ENCODE measurements at regions not wholly inside any gene's neighbourhood (a gene's known extent, or its start where the extent isn't known, plus 50 kb on each side); places are given as distances from the start of the nearest gene placed in this dataset.

- no peak overlapping the region for H2BK120ac ChIP-seq (ENCODE audit: low read depth, low read length)
- no peak overlapping the region for H3K18ac ChIP-seq (ENCODE audit: low read depth in 1 of 2, low read length in 2 of 2)
- H3K14ac ChIP-seq (ENCODE audit: low read length in 2 of 2), result no peak overlapping the region
- no peak overlapping the region for H2BK12ac ChIP-seq (ENCODE audit: low read length in 2 of 2)
- DNase-seq, result no peak
- no peak overlapping the region for H4K91ac ChIP-seq (ENCODE audit: low read length)
- H3K9ac ChIP-seq (ENCODE audit: low read length), result no peak overlapping the region
- no peak overlapping the region for H3K4ac ChIP-seq (ENCODE audit: low read depth in 1 of 2, low read length in 2 of 2)
- H3K79me1 ChIP-seq (replicated peaks; ENCODE audit: low read length, poor library complexity, severe bottlenecking), result no peaks in the 10 kb centered on the region
- no peak overlapping the region for H3K4me2 ChIP-seq (ENCODE audit: low read length, poor library complexity, severe bottlenecking)
- H3K23ac ChIP-seq (ENCODE audit: low read length in 2 of 2), result no peak overlapping the region
- no peak overlapping the region for H2AFZ ChIP-seq (ENCODE audit: low read depth, low read length)
- H3K9me3 ChIP-seq (ENCODE audit: control insufficient read depth, low read length), result no peaks in the 10 kb centered on the region
- 38% methylated on average over 2 of the region's 3 CpGs for WGBS
- no peak overlapping the region for H3K4me3 ChIP-seq (ENCODE audit: insufficient read depth in 1 of 2, low read depth in 1 of 2, low read length in 2 of 2)
- H3K27me3 ChIP-seq (ENCODE audit: control insufficient read depth in 1 of 2, insufficient read depth in 1 of 2, low read length in 2 of 2), result peaks cover 0 to 3% of the 10 kb centered on the region in 2 experiments
- H2BK15ac ChIP-seq (ENCODE audit: low read depth, poor library complexity, severe bottlenecking), result no peak overlapping the region
- no peaks in the 10 kb centered on the region for H3K4me1 ChIP-seq (ENCODE audit: control insufficient read depth, insufficient read depth, low read depth, low read length)
- H4K8ac ChIP-seq (ENCODE audit: low read length), result no peak overlapping the region
- no peak overlapping the region for H2AK5ac ChIP-seq (ENCODE audit: low read length, severe bottlenecking)
- no peak overlapping the region for H2BK5ac ChIP-seq (ENCODE audit: low read depth, low read length, poor library complexity, severe bottlenecking)
- no peaks in the 10 kb centered on the region for H3K36me3 ChIP-seq (ENCODE audit: control insufficient read depth in 1 of 2, insufficient read depth in 2 of 2, low read depth in 1 of 2, low read length in 2 of 2)
- H3K27ac ChIP-seq (ENCODE audit: low read length, poor library complexity, severe bottlenecking), result no peak overlapping the region
Measured at GRCh38 chr9:120183615-120184014, 396.4 kb downstream of the CDK5RAP2 start.

GRCh38 chr9:120182011-120182410 is 398.0 kb downstream of the CDK5RAP2 start:
- H3K4me1 ChIP-seq (ENCODE audit: control insufficient read depth, insufficient read depth, low read depth, low read length), result no peaks in the 10 kb centered on the region
- no peak overlapping the region for H3K4ac ChIP-seq (ENCODE audit: low read depth in 1 of 2, low read length in 2 of 2)
- H3K27me3 ChIP-seq (ENCODE audit: control insufficient read depth in 1 of 2, insufficient read depth in 1 of 2, low read length in 2 of 2), result peaks cover 0 to 3% of the 10 kb centered on the region in 2 experiments
- H3K79me1 ChIP-seq (replicated peaks; ENCODE audit: low read length, poor library complexity, severe bottlenecking), result no peaks in the 10 kb centered on the region
- no peak overlapping the region for H4K91ac ChIP-seq (ENCODE audit: low read length)
- no peak overlapping the region for H2BK5ac ChIP-seq (ENCODE audit: low read depth, low read length, poor library complexity, severe bottlenecking)
- H3K18ac ChIP-seq (ENCODE audit: low read depth in 1 of 2, low read length in 2 of 2), result no peak overlapping the region
- no peak overlapping the region for H2BK120ac ChIP-seq (ENCODE audit: low read depth, low read length)
- H3K9ac ChIP-seq (ENCODE audit: low read length), result no peak overlapping the region
- DNase-seq, result no peak
- 50% methylated on average over 1 of the region's 1 CpG for WGBS
- H2AFZ ChIP-seq (ENCODE audit: low read depth, low read length), result no peak overlapping the region
- H3K9me3 ChIP-seq (ENCODE audit: control insufficient read depth, low read length), result no peaks in the 10 kb centered on the region
- H3K23ac ChIP-seq (ENCODE audit: low read length in 2 of 2), result no peak overlapping the region
- H3K4me3 ChIP-seq (ENCODE audit: insufficient read depth in 1 of 2, low read depth in 1 of 2, low read length in 2 of 2), result no peak overlapping the region
- no peak overlapping the region for H2AK5ac ChIP-seq (ENCODE audit: low read length, severe bottlenecking)
- no peaks in the 10 kb centered on the region for H3K36me3 ChIP-seq (ENCODE audit: control insufficient read depth in 1 of 2, insufficient read depth in 2 of 2, low read depth in 1 of 2, low read length in 2 of 2)
- no peak overlapping the region for H4K8ac ChIP-seq (ENCODE audit: low read length)
- H3K14ac ChIP-seq (ENCODE audit: low read length in 2 of 2), result no peak overlapping the region
- H2BK15ac ChIP-seq (ENCODE audit: low read depth, poor library complexity, severe bottlenecking), result no peak overlapping the region
- H2BK12ac ChIP-seq (ENCODE audit: low read length in 2 of 2), result no peak overlapping the region
- no peak overlapping the region for H3K4me2 ChIP-seq (ENCODE audit: low read length, poor library complexity, severe bottlenecking)
- H3K27ac ChIP-seq (ENCODE audit: low read length, poor library complexity, severe bottlenecking), result no peak overlapping the region

- DNase-seq, result no peak
- no peaks in the 10 kb centered on the region for H3K9me3 ChIP-seq (ENCODE audit: control insufficient read depth, low read length)
- H2BK12ac ChIP-seq (ENCODE audit: low read length in 2 of 2), result no peak overlapping the region
- no peak overlapping the region for H3K4me2 ChIP-seq (ENCODE audit: low read length, poor library complexity, severe bottlenecking)
- no peaks in the 10 kb centered on the region for H3K4me1 ChIP-seq (ENCODE audit: control insufficient read depth, insufficient read depth, low read depth, low read length)
- no peak overlapping the region for H2BK15ac ChIP-seq (ENCODE audit: low read depth, poor library complexity, severe bottlenecking)
- H3K14ac ChIP-seq (ENCODE audit: low read length in 2 of 2), result no peak overlapping the region
- no peak overlapping the region for H3K4me3 ChIP-seq (ENCODE audit: insufficient read depth in 1 of 2, low read depth in 1 of 2, low read length in 2 of 2)
- H3K27me3 ChIP-seq (ENCODE audit: control insufficient read depth in 1 of 2, insufficient read depth in 1 of 2, low read length in 2 of 2), result no peaks in the 10 kb centered on the region
- WGBS, result 88% methylated on average over 1 of the region's 1 CpG
- no peak overlapping the region for H3K27ac ChIP-seq (ENCODE audit: low read length, poor library complexity, severe bottlenecking)
- H3K4ac ChIP-seq (ENCODE audit: low read depth in 1 of 2, low read length in 2 of 2), result no peak overlapping the region
- H2BK120ac ChIP-seq (ENCODE audit: low read depth, low read length), result no peak overlapping the region
- no peak overlapping the region for H4K91ac ChIP-seq (ENCODE audit: low read length)
- no peak overlapping the region for H2BK5ac ChIP-seq (ENCODE audit: low read depth, low read length, poor library complexity, severe bottlenecking)
- H4K8ac ChIP-seq (ENCODE audit: low read length), result no peak overlapping the region
- H2AK5ac ChIP-seq (ENCODE audit: low read length, severe bottlenecking), result no peak overlapping the region
- no peak overlapping the region for H2AFZ ChIP-seq (ENCODE audit: low read depth, low read length)
- H3K23ac ChIP-seq (ENCODE audit: low read length in 2 of 2), result no peak overlapping the region
- H3K9ac ChIP-seq (ENCODE audit: low read length), result no peak overlapping the region
- no peaks in the 10 kb centered on the region for H3K79me1 ChIP-seq (replicated peaks; ENCODE audit: low read length, poor library complexity, severe bottlenecking)
- no peaks in the 10 kb centered on the region for H3K36me3 ChIP-seq (ENCODE audit: control insufficient read depth in 1 of 2, insufficient read depth in 2 of 2, low read depth in 1 of 2, low read length in 2 of 2)
- H3K18ac ChIP-seq (ENCODE audit: low read depth in 1 of 2, low read length in 2 of 2), result no peak overlapping the region
Measured at GRCh38 chr9:120177121-120177520, 402.8 kb downstream of the CDK5RAP2 start.

GRCh38 chr9:120175031-120175430 is 404.9 kb downstream of the CDK5RAP2 start:
- H2BK15ac ChIP-seq (ENCODE audit: low read depth, poor library complexity, severe bottlenecking), result no peak overlapping the region
- no peak overlapping the region for H2AFZ ChIP-seq (ENCODE audit: low read depth, low read length)
- H3K9ac ChIP-seq (ENCODE audit: low read length), result no peak overlapping the region
- no peak overlapping the region for H2BK12ac ChIP-seq (ENCODE audit: low read length in 2 of 2)
- no peaks in the 10 kb centered on the region for H3K27me3 ChIP-seq (ENCODE audit: control insufficient read depth in 1 of 2, insufficient read depth in 1 of 2, low read length in 2 of 2)
- no peaks in the 10 kb centered on the region for H3K79me1 ChIP-seq (replicated peaks; ENCODE audit: low read length, poor library complexity, severe bottlenecking)
- DNase-seq, result no peak
- H4K91ac ChIP-seq (ENCODE audit: low read length), result no peak overlapping the region
- H3K4me3 ChIP-seq (ENCODE audit: insufficient read depth in 1 of 2, low read depth in 1 of 2, low read length in 2 of 2), result no peak overlapping the region
- H3K9me3 ChIP-seq (ENCODE audit: control insufficient read depth, low read length), result no peaks in the 10 kb centered on the region
- no peak overlapping the region for H3K23ac ChIP-seq (ENCODE audit: low read length in 2 of 2)
- no peaks in the 10 kb centered on the region for H3K36me3 ChIP-seq (ENCODE audit: control insufficient read depth in 1 of 2, insufficient read depth in 2 of 2, low read depth in 1 of 2, low read length in 2 of 2)
- no peak overlapping the region for H2AK5ac ChIP-seq (ENCODE audit: low read length, severe bottlenecking)
- H3K4me1 ChIP-seq (ENCODE audit: control insufficient read depth, insufficient read depth, low read depth, low read length), result no peaks in the 10 kb centered on the region
- no peak overlapping the region for H3K27ac ChIP-seq (ENCODE audit: low read length, poor library complexity, severe bottlenecking)
- H3K18ac ChIP-seq (ENCODE audit: low read depth in 1 of 2, low read length in 2 of 2), result no peak overlapping the region
- 33% methylated on average over 1 of the region's 2 CpGs for WGBS
- H3K14ac ChIP-seq (ENCODE audit: low read length in 2 of 2), result no peak overlapping the region
- no peak overlapping the region for H3K4me2 ChIP-seq (ENCODE audit: low read length, poor library complexity, severe bottlenecking)
- no peak overlapping the region for H4K8ac ChIP-seq (ENCODE audit: low read length)
- no peak overlapping the region for H2BK5ac ChIP-seq (ENCODE audit: low read depth, low read length, poor library complexity, severe bottlenecking)
- no peak overlapping the region for H2BK120ac ChIP-seq (ENCODE audit: low read depth, low read length)
- H3K4ac ChIP-seq (ENCODE audit: low read depth in 1 of 2, low read length in 2 of 2), result no peak overlapping the region

All from mesenchymal stem cell (in vitro differentiated cells and primary cell).